Fibroblast of villous mesenchyme (primary cell): ENCODE measurements at regions not wholly inside any gene's neighbourhood (a gene's known extent, or its start where the extent isn't known, plus 50 kb on each side); places are given as distances from the start of the nearest gene placed in this dataset.

Experiments used
- DNase-seq: peaks from one replicate; pipeline ENCODE4 v3.0.0-alpha.2; 2010; ENCODE audit warnings: low read depth
- H3K4me3 ChIP-seq: 2 replicates; pipeline ENCODE4 v1.5.1; 2011; ENCODE audit warnings: low read depth, mild to moderate bottlenecking, low read length
- CTCF ChIP-seq: IDR thresholded peaks from 2 replicates; pipeline ENCODE4 v1.5.1; 2012; ENCODE audit warnings: low read depth, mild to moderate bottlenecking, low read length; ENCODE audit not compliant: insufficient read depth

DNA sequence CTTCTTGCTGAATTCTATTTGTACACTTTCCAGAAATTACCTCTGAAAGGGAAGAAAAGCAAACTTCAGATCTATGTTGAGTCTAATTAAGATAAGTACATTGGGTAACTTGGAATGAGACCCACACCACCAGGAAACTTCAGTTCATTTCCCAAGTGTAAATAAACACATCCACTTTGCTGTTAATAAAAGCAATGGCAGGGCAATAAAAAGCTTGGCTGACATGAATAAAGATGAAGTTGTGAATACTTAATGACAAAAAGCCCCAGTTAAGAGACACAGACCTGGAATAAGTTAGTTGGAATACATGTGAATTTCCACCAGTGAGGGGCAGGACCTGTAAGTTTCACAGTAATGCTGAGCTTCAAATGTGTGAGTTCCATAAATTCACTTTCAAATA lies 83.3 kb downstream of the MEX3B start:
- no peak for TF ChIP-seq CTCF
- no peak for DNase-seq
- H3K4me3 ChIP-seq: no peak overlapping the region

GRCh38 chr15:81959196-81959595 lies 86.6 kb downstream of the MEX3B start:
- TF ChIP-seq CTCF: no peak
- no peak overlapping the region for H3K4me3 ChIP-seq
- DNase-seq: no peak

- no peak for TF ChIP-seq CTCF
- H3K4me3 ChIP-seq: no peak overlapping the region
- DNase-seq: no peak
Measured at GRCh38 chr15:81957698-81958097, 88.1 kb downstream of the MEX3B start.

DNA sequence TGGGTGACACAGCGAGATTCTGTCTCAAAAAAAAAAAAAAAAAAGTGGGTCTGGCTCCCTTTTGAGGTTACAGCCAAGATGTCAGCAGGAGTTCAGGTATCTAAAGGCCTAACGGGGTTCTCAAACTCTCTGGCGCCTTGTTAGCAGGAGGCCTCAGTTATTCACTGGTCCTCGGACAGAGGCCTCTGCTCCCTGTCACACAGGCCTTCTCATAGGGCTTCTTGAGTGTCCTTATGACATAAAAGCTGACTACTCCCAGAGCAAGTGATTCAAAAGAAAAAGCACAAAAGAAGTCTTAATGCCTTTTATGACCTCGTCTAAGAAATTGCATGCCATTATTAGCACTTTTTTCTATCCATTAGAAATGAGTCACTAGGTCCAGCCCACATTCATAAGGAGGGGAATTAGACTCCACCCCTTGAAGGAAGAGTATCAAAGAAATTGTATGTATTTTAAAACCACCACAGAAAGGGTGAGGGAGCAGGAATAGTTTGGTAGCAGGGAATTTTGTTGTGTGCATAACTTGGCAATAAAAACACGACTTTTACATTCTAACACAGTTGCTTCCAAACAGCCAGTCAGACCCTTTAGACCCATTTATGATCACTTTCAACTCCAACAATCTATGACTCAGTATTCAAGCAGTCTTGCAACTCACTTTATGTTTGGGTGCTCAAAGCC lies 90.3 kb downstream of the MEX3B start:
- no peak for TF ChIP-seq CTCF
- DNase-seq: no peak
- H3K4me3 ChIP-seq: no peak overlapping the region

GRCh38 chr15:81954158-81954783 lies 91.5 kb downstream of the MEX3B start:
- TF ChIP-seq CTCF: no peak
- no peak overlapping the region for H3K4me3 ChIP-seq
- DNase-seq: no peak

DNA sequence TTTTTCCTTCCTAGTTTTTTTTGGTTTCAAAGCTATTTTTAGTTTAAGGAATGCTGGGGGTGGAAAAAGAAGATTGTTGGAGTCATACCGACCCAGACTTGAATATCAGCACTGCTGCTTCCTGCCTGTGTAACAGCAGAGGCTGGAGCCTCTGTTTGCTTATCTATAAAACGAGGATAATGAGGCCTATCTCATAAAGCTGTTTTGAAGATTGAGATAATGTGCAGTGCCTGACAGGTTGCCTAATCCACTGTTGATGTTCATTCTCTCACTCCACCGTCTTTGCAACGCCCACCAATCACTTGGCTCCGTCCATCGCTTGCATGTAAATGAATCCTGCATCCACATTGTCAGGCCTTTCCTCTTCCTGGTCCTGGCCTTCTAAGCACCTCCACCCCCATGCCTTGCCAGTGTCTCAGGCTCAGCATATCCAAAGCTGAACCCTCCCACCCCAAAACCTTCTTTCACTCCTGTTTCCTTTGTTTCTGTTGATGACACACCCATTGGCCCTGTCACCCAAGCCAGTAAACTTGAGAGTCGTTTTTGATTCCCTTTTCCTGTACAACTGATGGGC lies 94.9 kb downstream of the MEX3B start:
- no peak for DNase-seq
- H3K4me3 ChIP-seq: no peak overlapping the region
- no peak for TF ChIP-seq CTCF
